ENCODE measurements at regions not wholly inside any gene's neighbourhood (a gene's known extent, or its start where the extent isn't known, plus 50 kb on each side); places are given as distances from the start of the nearest gene placed in this dataset.

- no peak for DNase-seq (ENCODE audit: low read depth)
- TF ChIP-seq CTCF (conservative IDR thresholded peaks at IDR 0.05; ENCODE audit: low read depth, low read length): no peak
- no peak overlapping the region for H3K4me3 ChIP-seq (ENCODE audit: low read depth, low read length)
Measured at GRCh38 chr6:105875974-105876640, 210.0 kb upstream of the PRDM1 start.

- no peak for TF ChIP-seq CTCF (conservative IDR thresholded peaks at IDR 0.05; ENCODE audit: low read depth, low read length)
Measured at GRCh38 chr6:105874835-105875626, 211.1 kb upstream of the PRDM1 start.

GRCh38 chr6:105873799-105874198, 212.3 kb upstream of the PRDM1 start:
- no peak for TF ChIP-seq CTCF (conservative IDR thresholded peaks at IDR 0.05; ENCODE audit: low read depth, low read length)
- no peak for DNase-seq (ENCODE audit: low read depth)

More at GRCh38 chr6:105874835-105875626, 211.1 kb upstream of the PRDM1 start:
- no peak for DNase-seq (ENCODE audit: low read depth)
- H3K4me3 ChIP-seq (ENCODE audit: low read depth, low read length): no peak overlapping the region

GRCh38 chr6:105873211-105873704, 212.9 kb upstream of the PRDM1 start:
- TF ChIP-seq CTCF (conservative IDR thresholded peaks at IDR 0.05; ENCODE audit: low read depth, low read length): no peak
- H3K4me3 ChIP-seq (ENCODE audit: low read depth, low read length): no peak overlapping the region
- peak; percentile 31 for DNase-seq (ENCODE audit: low read depth)

More at GRCh38 chr6:105873799-105874198, 212.3 kb upstream of the PRDM1 start:
- H3K4me3 ChIP-seq (ENCODE audit: low read depth, low read length): no peak overlapping the region

GRCh38 chr6:105872249-105872648, 213.9 kb upstream of the PRDM1 start:
- DNase-seq (ENCODE audit: low read depth): no peak
- no peak overlapping the region for H3K4me3 ChIP-seq (ENCODE audit: low read depth, low read length)
- no peak for TF ChIP-seq CTCF (conservative IDR thresholded peaks at IDR 0.05; ENCODE audit: low read depth, low read length)

GRCh38 chr6:105871542-105871941, 214.6 kb upstream of the PRDM1 start:
- no peak overlapping the region for H3K4me3 ChIP-seq (ENCODE audit: low read depth, low read length)
- no peak for DNase-seq (ENCODE audit: low read depth)
- no peak for TF ChIP-seq CTCF (conservative IDR thresholded peaks at IDR 0.05; ENCODE audit: low read depth, low read length)

Measured in choroid plexus epithelial cell (primary cell).